GM21619 (cell line): ENCODE measurements at regions not wholly inside any gene's neighbourhood (a gene's known extent, or its start where the extent isn't known, plus 50 kb on each side); places are given as distances from the start of the nearest gene placed in this dataset.

Experiments used
- ATAC-seq: cut with Tn5 transposase; IDR thresholded peaks from one replicate; pipeline ENCODE4 v1.9.1; 2021; ENCODE audit not compliant: unreplicated experiment

GRCh38 chr2:7452110-7452876, 535.1 kb downstream of the RNF144A start:
- ATAC-seq, result no peak

DNA sequence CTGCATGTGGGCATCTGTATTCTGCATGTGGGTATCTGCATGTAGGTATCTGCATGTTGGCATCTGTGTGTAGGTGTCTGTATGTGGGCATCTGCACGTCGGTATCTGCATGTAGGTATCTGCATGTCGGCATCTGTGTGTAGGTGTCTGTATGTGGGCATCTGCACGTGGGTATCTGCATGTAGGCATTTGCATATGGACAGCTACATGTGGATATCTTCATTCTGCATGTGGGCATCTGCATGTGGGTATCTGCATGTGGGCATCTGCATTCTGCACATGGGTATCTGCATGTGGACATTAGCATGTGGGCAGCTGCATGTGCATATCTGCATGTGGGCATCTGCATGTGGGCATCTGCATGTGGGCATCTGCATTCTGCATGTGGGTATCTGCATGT, 537.4 kb downstream of the RNF144A start:
- no peak for ATAC-seq

DNA sequence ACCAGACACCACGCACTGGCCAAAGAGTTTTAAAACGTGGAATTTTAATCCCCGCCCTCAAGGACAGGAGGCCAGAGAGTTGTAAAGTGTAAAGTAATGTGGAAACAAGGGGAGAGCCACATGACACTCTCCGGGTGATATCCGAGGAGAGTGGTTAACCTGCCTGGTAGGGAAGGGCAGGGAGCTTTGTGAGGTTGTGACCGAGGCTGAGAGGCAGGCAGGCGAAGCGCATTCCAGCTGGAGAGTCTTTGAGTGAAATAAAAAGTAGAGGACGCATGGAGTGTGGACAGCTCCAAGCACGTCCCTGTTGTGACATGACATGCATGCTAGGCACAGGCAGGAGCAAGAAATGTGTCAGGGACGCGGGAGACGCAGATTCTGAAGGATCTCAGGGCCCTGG, 539.5 kb downstream of the RNF144A start:
- no peak for ATAC-seq

GRCh38 chr2:7458066-7458465, 540.9 kb downstream of the RNF144A start:
- no peak for ATAC-seq

- ATAC-seq, result no peak
Measured at GRCh38 chr2:7467782-7468447, 550.7 kb downstream of the RNF144A start.

DNA sequence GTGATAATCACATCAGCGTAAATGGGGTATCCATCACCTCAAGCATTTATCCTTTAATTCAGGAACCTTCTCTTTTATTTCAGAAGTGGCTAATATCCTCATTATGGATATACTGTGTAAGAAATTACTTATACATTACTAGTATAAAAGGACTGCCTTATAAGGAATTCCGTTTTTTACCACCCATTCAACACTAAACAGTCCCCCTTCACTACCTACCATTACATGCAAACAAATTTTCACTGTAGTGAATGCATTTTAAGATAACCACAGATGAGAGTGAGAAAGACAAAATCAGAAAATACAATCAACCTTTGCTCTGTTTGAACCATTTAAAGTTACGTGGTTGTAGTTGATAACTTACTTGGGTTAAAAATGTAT, 551.2 kb downstream of the RNF144A start:
- no peak for ATAC-seq

GRCh38 chr2:7468955-7469354, 551.7 kb downstream of the RNF144A start:
- no peak for ATAC-seq

DNA sequence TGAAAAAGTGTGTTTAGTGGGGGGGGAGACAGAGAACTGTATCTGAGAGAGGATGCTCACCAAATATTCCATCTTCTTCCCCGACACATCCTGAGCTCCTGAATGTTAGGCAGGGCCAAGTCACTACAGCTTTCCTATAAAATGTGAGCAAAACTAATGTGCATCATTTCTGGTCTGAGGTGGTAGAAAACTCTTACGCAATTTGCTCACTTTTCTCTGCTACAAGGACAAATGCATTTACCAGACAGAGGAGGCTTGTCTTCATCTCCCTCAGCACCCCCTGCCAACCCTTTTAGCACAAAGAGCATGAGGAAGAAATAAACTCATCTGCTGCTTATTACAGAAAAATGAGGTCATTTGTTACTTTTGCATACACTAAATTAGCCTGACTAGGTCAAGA, 554.0 kb downstream of the RNF144A start:
- no peak for ATAC-seq

GRCh38 chr2:7472465-7472864, 555.3 kb downstream of the RNF144A start:
- ATAC-seq, result no peak

- ATAC-seq, result no peak
Measured at GRCh38 chr2:7473135-7473771, 556.0 kb downstream of the RNF144A start.

DNA sequence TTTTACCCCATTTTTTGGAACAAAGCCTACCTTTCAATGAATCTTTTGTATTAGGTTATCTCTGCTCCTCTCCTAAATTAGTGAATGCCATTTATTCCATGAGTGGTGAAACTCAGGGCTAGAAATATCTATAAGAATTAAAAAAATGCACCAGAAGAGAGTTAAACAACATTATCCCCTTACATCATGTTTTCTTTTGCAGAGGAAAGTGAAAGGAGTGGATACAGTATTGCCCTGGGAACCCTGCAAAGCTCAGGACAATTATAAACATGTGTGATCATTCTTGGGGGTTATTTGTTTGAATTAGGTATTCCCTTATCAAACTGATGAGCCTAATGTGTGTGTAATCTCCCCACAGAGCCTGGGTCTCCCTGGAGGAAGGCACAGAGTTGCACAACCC, 559.2 kb downstream of the RNF144A start:
- no peak for ATAC-seq

DNA sequence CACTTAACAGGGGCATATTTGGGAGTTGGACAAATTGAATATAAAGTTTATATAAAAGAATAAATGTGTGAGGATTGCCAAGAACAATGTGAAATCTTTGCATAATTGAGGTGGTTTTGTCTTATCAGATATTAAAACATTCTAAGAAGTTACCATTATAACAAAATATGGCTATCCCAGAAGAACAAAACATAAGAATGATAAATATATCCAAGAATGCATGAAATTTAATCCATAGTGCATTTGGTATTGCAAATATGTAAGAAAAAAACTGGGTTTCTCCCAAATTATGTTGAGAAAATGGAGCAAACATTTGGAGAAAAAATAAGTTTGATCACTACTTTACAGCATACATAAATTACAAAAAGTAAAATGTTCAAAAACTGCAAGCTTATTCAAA, 562.4 kb downstream of the RNF144A start:
- no peak for ATAC-seq

- no peak for ATAC-seq
Measured at GRCh38 chr2:7480431-7480830, 563.2 kb downstream of the RNF144A start.

- ATAC-seq, result no peak
Measured at GRCh38 chr2:7490672-7491071, 573.5 kb downstream of the RNF144A start.

- no peak for ATAC-seq
Measured at GRCh38 chr2:7492719-7493118, 575.5 kb downstream of the RNF144A start.

GRCh38 chr2:7497178-7497577, 580.0 kb downstream of the RNF144A start:
- no peak for ATAC-seq

DNA sequence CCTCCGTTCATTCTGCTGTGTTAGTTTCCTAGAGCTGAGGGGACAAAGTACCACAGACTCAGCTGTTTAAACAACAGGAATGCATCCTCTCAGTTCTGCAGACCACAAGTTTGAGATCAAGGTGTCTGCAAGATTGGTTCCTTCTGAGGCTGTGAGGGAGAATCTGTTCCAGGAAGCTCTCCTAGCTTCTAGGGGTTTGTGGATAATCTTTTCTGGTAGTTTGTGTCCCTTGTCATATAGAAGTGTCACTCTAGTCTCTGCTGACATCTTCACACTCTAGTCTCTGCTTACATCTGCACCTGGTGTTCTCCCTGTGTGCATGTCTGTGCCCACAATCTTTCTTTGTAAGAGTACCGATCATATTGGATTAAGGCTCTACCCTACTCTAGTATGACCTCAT, 581.8 kb downstream of the RNF144A start:
- ATAC-seq, result no peak

DNA sequence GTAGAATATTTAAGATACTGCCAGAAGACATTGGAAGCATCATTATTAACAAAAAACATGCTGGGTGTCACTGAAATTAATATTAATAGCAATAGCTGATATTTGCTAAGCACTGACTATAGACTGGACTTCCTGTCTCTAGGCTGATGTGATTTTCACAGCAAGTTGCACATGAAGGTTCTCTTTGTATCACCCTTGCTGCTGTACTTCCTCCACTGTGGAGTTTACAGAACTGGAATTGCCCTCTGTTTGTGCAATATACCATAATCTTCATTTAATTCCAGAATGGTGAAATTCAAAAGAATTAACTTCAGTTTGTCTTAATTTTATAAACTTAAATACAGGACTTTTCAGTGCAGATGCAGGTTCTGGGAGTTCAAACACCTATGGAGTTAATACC, 585.1 kb downstream of the RNF144A start:
- ATAC-seq, result no peak

GRCh38 chr2:7508296-7508943, 591.2 kb downstream of the RNF144A start:
- ATAC-seq, result no peak

GRCh38 chr2:7510353-7510752, 593.1 kb downstream of the RNF144A start:
- no peak for ATAC-seq

GRCh38 chr2:7513834-7514233, 596.6 kb downstream of the RNF144A start:
- ATAC-seq, result no peak

DNA sequence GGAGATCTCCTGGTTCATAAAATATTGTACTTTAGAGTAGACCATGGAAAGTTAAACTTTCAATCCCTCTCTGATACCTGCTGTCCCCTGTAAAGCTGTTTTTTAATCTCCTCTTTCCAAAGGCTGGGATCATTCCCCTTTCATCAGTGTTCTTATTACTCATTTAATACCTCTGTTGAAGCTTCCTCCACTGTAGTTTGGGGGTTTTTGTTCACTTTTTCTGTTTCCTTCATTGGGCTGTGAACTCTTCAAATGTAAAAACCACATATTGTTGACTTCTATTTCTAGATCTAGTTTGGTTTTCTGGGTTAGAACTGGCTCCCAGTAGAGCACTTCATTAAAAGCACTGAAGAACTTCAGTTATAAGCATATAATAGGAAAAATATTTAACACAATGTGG, 598.1 kb downstream of the RNF144A start:
- ATAC-seq, result no peak
